ENCODE measurements at regions not wholly inside any gene's neighbourhood (a gene's known extent, or its start where the extent isn't known, plus 50 kb on each side); places are given as distances from the start of the nearest gene placed in this dataset.
"Not testable (repeated sequence)": the region's sequence is repeated elsewhere in the genome, so short reads cannot be mapped to it uniquely, and the experiment has no call there.

- no peak for DNase-seq
Observed at GRCh38 chrX:97860226-97860625, 976.5 kb downstream of the RPA4 start.

DNA sequence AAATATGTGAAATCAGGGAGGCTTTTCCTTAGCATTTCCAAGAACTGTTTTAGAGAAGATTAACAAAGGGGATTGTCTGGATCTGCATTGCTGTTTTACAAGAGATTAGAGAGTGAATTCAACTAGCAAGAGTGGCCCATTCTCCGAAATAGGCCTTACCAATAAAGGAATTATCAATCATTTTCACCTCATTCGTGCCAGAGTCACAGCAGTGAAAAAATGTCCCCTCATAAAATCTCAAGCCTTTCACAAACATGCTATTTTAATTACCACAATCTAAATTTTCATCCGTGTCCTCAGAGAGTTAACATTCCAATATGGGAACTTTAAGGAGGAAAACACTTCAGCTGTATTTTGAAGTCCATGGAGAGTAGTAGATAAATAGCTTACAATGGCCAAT, 979.6 kb downstream of the RPA4 start:
- DNase-seq: no peak

GRCh38 chrX:97867266-97867665, 983.6 kb downstream of the RPA4 start:
- DNase-seq: no peak

DNA sequence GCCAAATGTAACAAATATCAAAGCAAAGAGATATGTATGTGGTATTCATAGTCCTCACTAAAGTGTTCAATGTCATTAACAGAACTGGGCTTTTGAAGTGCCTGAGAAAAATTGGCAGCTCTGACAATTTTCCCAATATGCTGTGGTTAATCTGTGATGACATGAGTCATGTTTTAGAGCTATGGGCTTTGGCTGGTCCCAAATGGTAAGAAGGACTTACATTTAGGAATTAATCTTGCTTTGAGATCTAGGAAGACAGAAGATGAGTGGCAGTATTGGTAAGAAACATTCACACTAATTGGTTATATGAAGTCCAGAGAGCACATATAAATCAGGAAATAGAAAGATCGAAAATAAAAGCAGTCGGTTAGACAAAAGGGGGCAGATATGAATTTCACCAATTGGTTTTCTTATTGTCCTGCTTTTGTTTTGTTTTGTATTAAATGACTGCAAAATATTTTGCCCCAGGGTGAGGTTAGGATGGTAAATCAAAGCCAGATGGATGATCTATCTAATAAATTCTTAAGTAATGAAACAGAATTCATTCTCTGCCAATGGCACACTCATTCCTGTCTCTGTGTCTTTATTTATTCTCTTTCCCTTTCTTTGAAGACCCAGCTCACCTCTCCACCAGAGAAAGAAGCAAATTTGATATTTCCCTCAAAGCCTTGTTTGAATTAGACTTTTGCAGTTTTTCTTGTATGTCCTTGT, 993.1 kb downstream of the RPA4 start:
- DNase-seq: no peak

- DNase-seq: no peak
Observed at GRCh38 chrX:97882306-97882705, 998.6 kb downstream of the RPA4 start.

- DNase-seq: no peak
Observed at GRCh38 chrX:97895751-97896150, 1012.0 kb downstream of the RPA4 start.

DNA sequence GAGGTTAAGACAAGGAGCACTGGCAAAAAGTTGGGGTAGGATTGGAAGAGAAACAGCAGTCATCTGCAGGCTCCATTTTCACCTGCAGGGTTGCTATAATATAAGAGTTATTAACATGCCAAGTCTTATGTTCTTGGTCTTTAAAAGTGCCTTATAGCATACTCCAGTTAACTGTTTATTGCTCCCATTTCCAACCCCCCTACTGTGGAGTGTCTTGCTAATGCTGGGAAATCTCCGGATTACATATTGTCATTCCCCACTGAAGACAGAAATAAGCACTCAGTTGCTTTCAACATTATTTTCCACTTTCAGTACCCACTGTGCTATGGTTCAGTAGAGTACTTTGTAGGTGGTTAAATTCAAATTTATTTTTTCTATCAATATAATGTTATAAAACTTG, 1014.3 kb downstream of the RPA4 start:
- DNase-seq: no peak

- DNase-seq: no peak
Observed at GRCh38 chrX:97898798-97899197, 1015.1 kb downstream of the RPA4 start.

DNA sequence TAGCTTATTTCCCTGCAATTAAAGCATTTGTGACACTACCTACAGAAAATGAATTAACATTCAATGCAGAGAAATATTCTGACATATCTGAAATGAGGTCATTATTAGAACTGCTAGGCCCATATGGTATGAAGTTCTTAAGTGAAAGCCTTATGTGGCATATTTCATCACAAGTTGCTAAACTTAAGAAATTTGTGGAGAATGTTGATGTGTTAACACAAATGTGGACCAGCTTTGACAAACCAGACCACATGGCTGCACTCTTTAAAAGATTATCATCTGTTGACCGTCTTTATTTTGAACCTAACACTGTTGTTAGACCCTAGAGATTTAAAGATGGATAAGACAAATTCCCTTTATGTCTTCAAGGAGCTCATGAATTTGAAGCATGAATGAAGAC, 1024.1 kb downstream of the RPA4 start:
- DNase-seq: no peak

GRCh38 chrX:97909245-97909644, 1025.5 kb downstream of the RPA4 start:
- DNase-seq: no peak

GRCh38 chrX:97915390-97915789, 1031.7 kb downstream of the RPA4 start:
- DNase-seq: not testable (repeated sequence)

- not testable (repeated sequence) for DNase-seq
Observed at GRCh38 chrX:97921223-97921622, 1037.5 kb downstream of the RPA4 start.

GRCh38 chrX:97931586-97931985, 1047.9 kb downstream of the RPA4 start:
- no peak for DNase-seq

DNA sequence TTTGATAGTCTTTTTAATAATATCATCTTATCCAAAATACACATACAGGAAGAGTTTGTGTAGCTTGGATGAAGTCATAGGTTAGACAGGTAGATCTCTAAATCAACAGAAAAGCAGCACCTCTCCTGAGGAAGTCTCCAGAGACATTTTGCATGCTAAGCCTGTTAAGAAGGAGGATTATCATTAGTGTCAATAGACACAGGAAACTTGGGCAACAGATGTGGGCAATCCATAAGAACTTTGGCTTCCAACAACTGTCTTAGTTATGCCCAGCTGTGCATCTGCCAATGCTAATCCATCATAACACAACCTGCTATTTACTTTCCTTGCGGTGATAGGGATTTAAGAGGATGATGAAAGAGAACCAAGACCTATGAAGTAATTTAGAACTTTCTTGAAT, 1052.6 kb downstream of the RPA4 start:
- DNase-seq: no peak

GRCh38 chrX:97938706-97939105, 1055.0 kb downstream of the RPA4 start:
- DNase-seq: no peak

DNA sequence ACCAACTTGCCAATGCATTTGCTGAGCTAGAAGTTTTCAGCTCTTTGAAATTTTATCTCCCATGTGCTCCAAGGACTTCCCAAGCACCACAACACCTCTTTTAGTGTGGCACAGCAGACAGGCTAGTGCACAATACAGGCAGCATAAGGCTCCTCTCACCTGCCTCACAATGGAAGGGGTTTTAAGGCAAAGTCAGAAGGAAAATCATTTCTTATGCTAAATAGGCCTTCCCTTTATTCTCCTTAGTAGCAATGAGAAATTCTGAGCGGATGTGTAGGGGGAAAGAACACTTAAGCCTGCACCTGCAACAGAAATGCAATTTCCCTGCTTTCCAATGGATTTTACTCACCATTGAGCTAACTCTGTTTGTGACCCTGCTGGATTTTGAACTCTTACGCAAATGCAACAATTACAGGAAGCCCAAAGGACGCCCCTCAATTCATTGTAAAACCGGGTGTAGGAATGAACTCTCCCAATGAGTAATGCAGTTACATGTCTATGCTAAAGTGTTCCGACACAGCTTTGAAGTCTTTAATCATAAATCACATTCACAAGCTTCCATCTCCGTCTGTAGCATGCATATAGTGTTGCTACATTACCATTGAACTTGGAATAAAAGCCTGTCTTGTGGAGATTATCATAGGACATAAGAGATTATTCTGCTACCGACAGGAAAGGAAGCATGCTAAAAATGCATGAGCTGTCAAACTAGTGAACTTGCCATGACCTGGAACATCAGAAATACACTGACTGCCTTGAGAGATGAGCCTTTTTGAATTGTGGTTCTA, 1084.9 kb downstream of the RPA4 start:
- no peak for DNase-seq

DNA sequence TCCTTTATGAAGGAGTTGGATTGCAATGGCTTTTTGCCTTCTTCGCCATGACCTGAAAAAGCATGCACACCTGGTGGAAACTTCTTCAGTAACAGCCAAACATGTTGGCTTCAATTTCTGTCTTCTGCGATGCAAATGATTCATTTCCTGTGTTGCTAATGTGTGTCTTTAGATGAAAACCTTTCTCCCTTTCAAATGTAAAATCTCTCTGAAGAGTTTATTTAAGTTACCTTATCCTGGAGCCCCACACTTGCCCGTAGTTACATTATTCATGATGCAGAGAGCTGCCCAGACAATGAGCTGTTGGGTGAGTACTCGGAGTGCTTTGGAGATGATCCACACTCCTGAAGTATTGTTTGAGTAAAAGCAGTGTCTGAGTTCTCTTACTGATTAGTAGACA, 1100.9 kb downstream of the RPA4 start:
- DNase-seq: no peak

DNA sequence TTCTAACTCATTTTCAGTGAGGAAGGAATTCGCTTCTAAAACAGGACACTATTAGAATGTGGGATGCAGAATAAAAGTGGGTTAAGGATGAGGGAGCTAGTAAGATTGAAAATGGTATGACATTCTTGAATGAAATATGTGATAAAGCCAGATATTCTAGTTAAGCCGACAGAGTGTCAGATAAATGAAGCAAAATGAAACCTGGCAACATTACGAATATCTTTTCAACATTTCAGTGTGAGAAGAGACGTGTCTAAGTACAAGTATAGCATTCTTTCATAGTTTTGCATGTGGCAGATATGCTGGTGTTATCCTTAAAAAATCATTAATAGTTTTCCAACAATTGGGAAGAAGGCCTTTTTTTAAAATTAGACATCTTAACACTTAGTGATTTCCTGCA, 1101.4 kb downstream of the RPA4 start:
- DNase-seq: no peak

DNA sequence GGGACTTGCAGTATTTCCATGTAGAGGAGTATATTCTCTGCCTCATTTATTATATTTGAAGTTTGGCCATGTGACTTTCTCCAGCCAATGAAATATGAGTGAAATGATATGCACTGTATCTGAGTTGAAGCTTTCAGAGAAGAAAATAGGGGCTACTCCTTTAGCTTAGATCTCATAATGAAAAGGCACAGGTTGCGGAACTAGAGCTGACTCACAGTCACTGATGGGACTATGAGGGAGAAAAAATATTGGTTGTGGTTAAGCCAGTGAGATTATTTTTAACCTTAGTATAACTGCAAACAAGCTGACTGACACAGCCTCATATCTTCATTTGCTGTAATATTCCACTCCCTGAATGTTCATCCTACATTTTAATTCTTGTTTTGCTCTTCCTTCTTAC, 1104.3 kb downstream of the RPA4 start:
- DNase-seq: no peak

DNA sequence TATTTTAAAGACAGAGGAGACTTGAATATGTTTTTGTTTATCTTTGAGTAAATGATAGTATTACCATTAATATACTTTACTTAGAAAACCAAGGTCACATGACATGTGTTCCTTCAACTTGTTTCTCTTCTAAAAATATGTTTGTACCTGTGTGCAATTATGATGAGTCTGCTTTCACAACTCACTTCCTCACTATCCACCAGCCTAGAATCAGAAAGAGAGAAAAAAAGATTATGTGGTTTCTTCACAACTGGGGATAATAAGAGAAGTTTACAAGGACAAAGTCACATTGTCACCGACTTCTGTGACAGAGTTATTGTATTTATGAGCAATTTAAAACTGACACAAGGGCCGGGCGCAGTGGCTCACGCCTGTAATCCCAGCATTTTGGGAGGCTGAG, 1112.1 kb downstream of the RPA4 start:
- no peak for DNase-seq

DNA sequence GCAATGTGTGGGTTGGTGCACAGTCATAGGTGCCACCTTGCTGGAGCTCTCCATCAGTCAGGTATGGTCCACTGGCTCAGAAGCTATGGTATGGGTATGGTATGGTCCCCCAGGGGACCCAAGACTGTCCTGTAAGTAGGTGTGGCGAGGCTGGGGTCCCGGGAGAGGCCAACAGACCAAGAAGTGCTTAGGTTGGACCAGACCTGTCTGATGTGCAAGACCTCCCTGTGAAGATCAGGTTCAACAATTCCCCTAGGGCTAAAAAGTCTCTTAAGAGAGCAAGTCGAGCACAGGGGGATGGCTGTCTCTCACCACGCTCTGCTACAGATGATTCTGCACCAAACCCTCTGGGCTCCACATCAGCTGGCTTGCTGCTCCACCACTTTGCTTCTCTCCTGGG, 1145.0 kb downstream of the RPA4 start:
- DNase-seq: no peak

DNA sequence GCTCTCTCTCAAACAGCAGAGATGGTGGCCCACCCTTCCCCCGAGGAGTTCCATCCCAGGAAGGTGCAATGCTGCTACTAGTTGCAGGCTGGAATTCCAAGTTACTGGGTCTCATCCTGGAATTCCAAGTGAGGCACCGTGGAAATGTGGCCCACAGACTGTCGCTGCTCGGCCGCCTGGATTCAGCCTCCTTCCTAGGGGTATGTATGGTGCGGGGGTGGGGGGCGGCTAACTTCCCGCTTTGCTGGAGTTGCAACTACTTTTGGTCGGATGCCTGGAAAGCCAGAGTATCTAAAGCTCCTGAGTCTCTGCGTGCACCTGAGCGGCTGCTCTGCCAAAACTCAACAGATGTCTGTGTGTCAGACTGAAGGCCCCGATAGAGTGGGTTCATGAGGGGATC, 1146.2 kb downstream of the RPA4 start:
- no peak for DNase-seq

- no peak for DNase-seq
Observed at GRCh38 chrX:98057176-98057575, 1173.5 kb downstream of the RPA4 start.

- no peak for DNase-seq
Observed at GRCh38 chrX:98065151-98065550, 1181.4 kb downstream of the RPA4 start.

DNA sequence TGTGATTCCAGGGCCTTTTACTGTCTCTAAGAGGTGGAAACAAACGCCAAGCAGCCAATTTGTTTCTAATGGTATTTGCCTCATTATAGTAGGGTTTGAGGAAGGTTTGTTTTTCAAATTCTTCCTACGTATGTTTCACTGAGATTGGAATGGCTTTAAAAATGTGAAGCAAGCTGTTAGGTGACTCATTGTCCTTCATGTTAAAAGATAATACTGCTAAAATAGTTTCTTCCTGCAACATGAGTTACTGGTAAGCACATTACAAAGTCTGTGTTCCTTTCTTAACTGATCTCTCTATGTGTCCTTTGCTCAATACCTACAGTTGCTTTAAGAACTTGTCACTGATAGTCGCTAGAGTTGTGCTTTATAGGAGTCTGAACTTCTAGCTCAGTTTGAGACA, 1183.9 kb downstream of the RPA4 start:
- no peak for DNase-seq
